PC-9 (cell line): ENCODE measurements at regions not wholly inside any gene's neighbourhood (a gene's known extent, or its start where the extent isn't known, plus 50 kb on each side); places are given as distances from the start of the nearest gene placed in this dataset.

Experiments
- BruUV-seq: library from RNA; stranded (reverse); fragments of 400-500 nt; replicated peaks from 2 replicates; lab custom pipeline; 2021; lab: Mats Ljungman, UMichigan
- CTCF ChIA-PET: fragments of 300-600 bp; sonication (Branson Sonifier 250); formaldehyde crosslinking; loops from one replicate; lab custom pipeline; 2022; ENCODE audit warnings: antibody characterized with exemption; lab: Charles Lee
- POLR2A ChIA-PET: fragments of 300-600 bp; sonication (Branson Sonifier 250); formaldehyde crosslinking; loops from one replicate; lab custom pipeline; 2022; ENCODE audit warnings: antibody characterized with exemption; ENCODE audit not compliant: unreplicated experiment; lab: Charles Lee
- DNase-seq, 2 experiments: peaks; one replicate each; pipeline versions ENCODE4 v3.0.0 to v3.0.0-alpha.2; 2015 to 2022; ENCODE audit warnings: mixed read lengths in 1 of 2
- H2AFZ ChIP-seq: fragments of 200-600 bp; sonication (generic); 2 replicates; pipeline ENCODE4 v1.8.1; 2017; ENCODE audit warnings: antibody characterized with exemption
- H3F3A ChIP-seq: fragments of 200-600 bp; sonication (generic); 2 replicates; pipeline ENCODE4 v1.8.1; 2017; ENCODE audit warnings: antibody characterized with exemption, mild to moderate bottlenecking, low read depth; ENCODE audit not compliant: insufficient read depth
- H3K27ac ChIP-seq: fragments of 200-600 bp; sonication (generic); 2 replicates; pipeline ENCODE4 v1.6.1; 2016; ENCODE audit warnings: mixed run types
- H3K27me3 ChIP-seq: fragments of 200-600 bp; sonication (generic); 2 replicates; pipeline ENCODE4 v1.6.1; 2016; ENCODE audit warnings: low read depth, mixed run types; ENCODE audit not compliant: insufficient read depth
- H3K36me3 ChIP-seq: fragments of 200-600 bp; sonication (generic); 2 replicates; pipeline ENCODE4 v1.6.1; 2016; ENCODE audit warnings: low read depth, mixed run types
- H3K4me1 ChIP-seq: fragments of 200-600 bp; sonication (generic); replicated peaks from 2 replicates; pipeline ENCODE4 v1.6.1; 2016; ENCODE audit warnings: mixed run types; ENCODE audit not compliant: insufficient read depth
- H3K4me2 ChIP-seq: fragments of 200-600 bp; sonication (generic); 2 replicates; pipeline ENCODE4 v1.6.1; 2017; ENCODE audit warnings: mixed run types
- H3K4me3 ChIP-seq: fragments of 200-600 bp; sonication (generic); 2 replicates; pipeline ENCODE4 v1.6.1; 2016; ENCODE audit warnings: mixed run types
- H3K79me2 ChIP-seq: fragments of 200-600 bp; sonication (generic); 2 replicates; pipeline ENCODE4 v1.6.1; 2017; ENCODE audit warnings: low read depth, mixed run types
- H3K9me2 ChIP-seq: fragments of 200-600 bp; sonication (generic); 2 replicates; pipeline ENCODE4 v1.8.1; 2017; ENCODE audit warnings: mild to moderate bottlenecking; ENCODE audit not compliant: insufficient read depth
- H3K9me3 ChIP-seq: fragments of 200-600 bp; sonication (generic); 2 replicates; pipeline ENCODE4 v1.8.1; 2016; ENCODE audit warnings: low read depth; ENCODE audit not compliant: insufficient read depth
- H4K20me1 ChIP-seq: fragments of 200-600 bp; sonication (generic); 2 replicates; pipeline ENCODE4 v1.8.1; 2017; ENCODE audit not compliant: insufficient read depth
- EZH2 ChIP-seq: fragments of 200-600 bp; sonication (generic); IDR thresholded peaks from 2 replicates; pipeline ENCODE4 v1.8.0; 2017; ENCODE audit warnings: antibody characterized with exemption, low read depth
- intact Hi-C: fragments of 100-400 bp; cut with micrococcal nuclease; formaldehyde crosslinking; loops from one replicate; pipeline ENCODE4 v1.10.0; 2022; ENCODE audit not compliant: unreplicated experiment
- TF ChIP-seq, protein P1 (sequence below): fragments of 200-600 bp; sonication (generic); conservative IDR thresholded peaks from 2 replicates; pipeline ENCODE4 v1.6.1; 2017; ENCODE audit warnings: mixed run types, antibody characterized with exemption, mild to moderate bottlenecking, moderate library complexity

DNA sequence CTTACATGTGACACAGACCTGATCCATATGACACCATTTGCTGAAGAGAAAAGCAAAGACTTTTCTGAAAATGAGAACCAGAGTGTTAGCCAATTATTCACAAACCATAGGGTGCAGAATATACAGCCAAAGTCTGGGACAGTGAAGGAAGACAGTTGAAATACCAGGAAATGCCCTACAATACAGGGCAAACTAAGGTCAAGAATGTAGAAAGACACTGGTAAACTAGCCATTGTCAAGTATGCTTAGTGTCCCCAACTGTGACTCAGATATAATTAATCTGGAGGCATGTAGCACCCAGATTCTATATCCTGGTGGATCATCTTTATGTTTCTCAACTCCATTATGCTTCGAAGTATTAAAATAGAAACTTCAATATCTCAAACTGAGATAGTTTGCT, 200.9 kb upstream of the FSTL5 start:
- no TSS peak for BruUV-seq
- CTCF ChIA-PET, result no interaction called here
- H3K27ac ChIP-seq, result no peak overlapping the region

DNA sequence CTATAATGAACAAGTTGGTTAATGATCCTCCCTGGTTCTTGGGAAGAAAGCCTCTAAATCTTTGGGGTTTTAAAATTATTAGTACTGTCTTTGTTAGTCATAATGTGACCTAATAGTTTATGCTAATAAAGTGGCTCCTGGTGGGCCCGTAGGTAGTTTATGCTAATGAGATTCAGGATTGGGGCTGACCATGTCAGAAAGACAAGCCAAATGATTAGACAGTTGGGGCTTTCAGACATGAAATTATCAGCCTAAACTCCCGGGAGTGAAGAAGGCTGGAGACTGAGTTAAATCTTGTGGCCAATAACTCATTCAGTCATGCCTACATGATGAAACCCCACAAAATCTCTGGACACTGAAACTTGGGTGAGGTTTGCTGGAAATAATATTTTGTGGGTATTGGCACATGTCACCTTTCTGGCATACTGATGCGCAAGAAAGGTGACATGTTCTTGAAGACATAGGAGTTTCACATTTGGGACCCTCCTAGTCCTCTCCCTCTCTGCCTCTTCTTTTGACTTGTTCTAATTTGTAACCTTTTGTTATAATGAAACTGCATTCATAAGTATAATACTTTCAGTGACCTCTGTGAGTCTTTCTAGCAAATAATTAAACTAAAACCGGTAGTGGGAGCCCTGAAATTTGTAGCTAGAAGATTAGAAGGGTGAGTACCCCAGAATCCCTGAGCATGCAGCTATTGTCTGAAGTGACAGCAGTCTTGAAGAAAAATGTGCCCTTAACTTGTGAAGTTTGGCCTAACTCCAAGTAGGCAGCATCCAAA, 196.8 kb upstream of the FSTL5 start:
- no peaks in the 10 kb centered on the region for H4K20me1 ChIP-seq
- H3K27ac ChIP-seq, result no peak overlapping the region
- no peaks in the 10 kb centered on the region for H3K9me2 ChIP-seq
- no peak for DNase-seq
- no peak overlapping the region for H3K4me3 ChIP-seq
- H3K4me1 ChIP-seq, result no peaks in the 10 kb centered on the region
- POLR2A ChIA-PET, result no interaction called here
- no peaks in the 10 kb centered on the region for H3K27me3 ChIP-seq
- CTCF ChIA-PET, result no interaction called here
- no peaks in the 10 kb centered on the region for H3K36me3 ChIP-seq
- BruUV-seq, result no TSS peak
- H3K79me2 ChIP-seq, result no peaks in the 10 kb centered on the region
- no peaks in the 10 kb centered on the region for H3F3A ChIP-seq
- H3K9me3 ChIP-seq, result no peaks in the 10 kb centered on the region
- TF ChIP-seq, protein P1, sequence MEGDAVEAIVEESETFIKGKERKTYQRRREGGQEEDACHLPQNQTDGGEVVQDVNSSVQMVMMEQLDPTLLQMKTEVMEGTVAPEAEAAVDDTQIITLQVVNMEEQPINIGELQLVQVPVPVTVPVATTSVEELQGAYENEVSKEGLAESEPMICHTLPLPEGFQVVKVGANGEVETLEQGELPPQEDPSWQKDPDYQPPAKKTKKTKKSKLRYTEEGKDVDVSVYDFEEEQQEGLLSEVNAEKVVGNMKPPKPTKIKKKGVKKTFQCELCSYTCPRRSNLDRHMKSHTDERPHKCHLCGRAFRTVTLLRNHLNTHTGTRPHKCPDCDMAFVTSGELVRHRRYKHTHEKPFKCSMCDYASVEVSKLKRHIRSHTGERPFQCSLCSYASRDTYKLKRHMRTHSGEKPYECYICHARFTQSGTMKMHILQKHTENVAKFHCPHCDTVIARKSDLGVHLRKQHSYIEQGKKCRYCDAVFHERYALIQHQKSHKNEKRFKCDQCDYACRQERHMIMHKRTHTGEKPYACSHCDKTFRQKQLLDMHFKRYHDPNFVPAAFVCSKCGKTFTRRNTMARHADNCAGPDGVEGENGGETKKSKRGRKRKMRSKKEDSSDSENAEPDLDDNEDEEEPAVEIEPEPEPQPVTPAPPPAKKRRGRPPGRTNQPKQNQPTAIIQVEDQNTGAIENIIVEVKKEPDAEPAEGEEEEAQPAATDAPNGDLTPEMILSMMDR, result no peak
- no peak for TF ChIP-seq EZH2
- intact Hi-C loops, result no loop called here
- H3K4me2 ChIP-seq, result no peak overlapping the region
- no peak overlapping the region for H2AFZ ChIP-seq

More for the DNA sequence above, 200.9 kb upstream of the FSTL5 start:
- H3K9me3 ChIP-seq, result no peaks in the 10 kb centered on the region
- no peak for DNase-seq
- no peaks in the 10 kb centered on the region for H4K20me1 ChIP-seq
- intact Hi-C loops, result no loop called here
- no peaks in the 10 kb centered on the region for H3K27me3 ChIP-seq
- no peaks in the 10 kb centered on the region for H3K9me2 ChIP-seq
- no peaks in the 10 kb centered on the region for H3F3A ChIP-seq
- H3K36me3 ChIP-seq, result no peaks in the 10 kb centered on the region
- H3K4me2 ChIP-seq, result no peak overlapping the region
- TF ChIP-seq EZH2, result no peak
- TF ChIP-seq, protein P1, result no peak
- H2AFZ ChIP-seq, result no peak overlapping the region
- no peaks in the 10 kb centered on the region for H3K4me1 ChIP-seq
- no peaks in the 10 kb centered on the region for H3K79me2 ChIP-seq
- POLR2A ChIA-PET, result no interaction called here
- H3K4me3 ChIP-seq, result no peak overlapping the region

DNA sequence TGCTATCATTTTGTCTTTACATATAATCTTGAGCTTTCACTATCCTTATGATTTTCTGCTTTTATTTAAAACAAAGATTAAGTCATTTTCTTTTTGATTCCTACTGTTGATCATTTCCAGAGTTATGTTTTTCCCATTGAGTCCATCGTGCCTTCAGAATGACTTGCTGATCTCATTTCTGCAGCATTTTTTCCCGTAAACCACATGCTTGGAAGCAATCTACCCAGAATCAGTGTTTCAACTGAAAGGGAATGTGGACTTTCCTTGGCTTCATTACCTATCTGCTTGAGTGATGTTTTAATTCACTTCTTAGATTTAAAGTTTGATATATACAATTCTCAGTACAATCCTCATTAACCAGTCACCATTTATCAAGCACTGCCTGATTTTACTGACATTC, 192.4 kb upstream of the FSTL5 start:
- Histone ChIP-seq H3K36me3 (no peaks in the 10 kb centered on the region), H2AFZ (no peak overlapping the region), H3K4me1 (no peaks in the 10 kb centered on the region), H3K4me2 (no peak overlapping the region), H3K4me3 (no peak overlapping the region), H4K20me1 (no peaks in the 10 kb centered on the region), H3K9me3 (no peaks in the 10 kb centered on the region), H3K79me2 (no peaks in the 10 kb centered on the region), H3F3A (no peaks in the 10 kb centered on the region), H3K27me3 (no peaks in the 10 kb centered on the region), H3K9me2 (no peaks in the 10 kb centered on the region), H3K27ac (no peak overlapping the region)
- intact Hi-C loops, result no loop called here
- BruUV-seq, result no TSS peak
- no peak for DNase-seq
- CTCF ChIA-PET, result no interaction called here
- TF ChIP-seq EZH2, result no peak
- TF ChIP-seq, protein P1, result no peak
- POLR2A ChIA-PET, result no interaction called here
